K562 (cell line): ENCODE measurements at regions not wholly inside any gene's neighbourhood (a gene's known extent, or its start where the extent isn't known, plus 50 kb on each side); places are given as distances from the start of the nearest gene placed in this dataset.

Experiments used
- ATAC-seq: fragments of 200-7000 bp; cut with Tn5 transposase; 3 replicates; pipeline ENCODE4 v1.9.1; 2020; ENCODE audit warnings: moderate library complexity
- BruUV-seq: library from RNA; stranded (reverse); fragments of 400-500 nt; replicated peaks from 2 replicates; lab custom pipeline; 2021; lab: Mats Ljungman, UMichigan
- CTCF ChIA-PET: fragments of 300-600 bp; formaldehyde crosslinking; extraction: SDS; loops from one replicate; lab custom pipeline; 2021; ENCODE audit warnings: low intra/inter-chr PET ratio; lab: Yijun Ruan, JAX
- POLR2A ChIA-PET: fragments of 300-600, 350-650 bp; sonication (Branson Sonifier 250); formaldehyde crosslinking; extraction: SDS; loops from one replicate; lab custom pipeline; 2021; ENCODE audit warnings: antibody characterized with exemption, inconsistent platforms; lab: Yijun Ruan, JAX
- DNase-seq, 4 experiments: peaks; one replicate each; pipeline versions ENCODE4 v3.0.0 to v3.0.0-alpha.2; 2011 to 2018; ENCODE audit warnings: low spot score in 3 of 4, mixed read lengths in 3 of 4; ENCODE audit errors: extremely low read depth in 1 of 4
- FAIRE-seq: peaks from 2 replicates; lab custom pipeline; 2011; peaks lifted over from hg19 to GRCh38; lab: Jason Lieb, UNC
- H2AFZ ChIP-seq: 2 replicates; pipeline ENCODE4 v1.6.0; 2011; ENCODE audit warnings: low read depth, low read length, control low read depth, inconsistent platforms
- H3K27ac ChIP-seq: fragments of 200-600 bp; 3 replicates; pipeline ENCODE4 v1.8.0; 2011; ENCODE audit warnings: low read depth, mild to moderate bottlenecking, control low read depth, inconsistent platforms, low read length, moderate library complexity, mixed read lengths; ENCODE audit errors: extremely low read depth
- H3K27me3 ChIP-seq, 2 experiments: fragments of 300-600 bp in 1 of 2; 2 replicates in 1 of 2; 3 replicates in 1 of 2; pipeline versions ENCODE4 v1.6.0 to v1.8.0; 2011; ENCODE audit warnings: inconsistent platforms in 2 of 2, low read length in 2 of 2, mild to moderate bottlenecking in 1 of 2, mixed read lengths in 1 of 2, moderate library complexity in 1 of 2; ENCODE audit not compliant: control insufficient read depth in 2 of 2, insufficient read depth in 2 of 2
- H3K36me3 ChIP-seq: fragments of 300-600 bp; 3 replicates; pipeline ENCODE4 v1.8.0; 2011; ENCODE audit warnings: mild to moderate bottlenecking, low read length, inconsistent platforms; ENCODE audit not compliant: control insufficient read depth, insufficient read depth
- H3K4me1 ChIP-seq, 2 experiments: fragments of 200-600 bp in 1 of 2; replicated peaks in 1 of 2; 2 replicates in 1 of 2; 3 replicates in 1 of 2; pipeline versions ENCODE4 v1.5.1 to v1.8.0; 2011; ENCODE audit warnings: inconsistent platforms in 2 of 2, low read length in 2 of 2, mild to moderate bottlenecking in 1 of 2, mixed read lengths in 1 of 2, moderate library complexity in 1 of 2; ENCODE audit not compliant: control insufficient read depth in 2 of 2, insufficient read depth in 2 of 2
- H3K4me2 ChIP-seq: 2 replicates; pipeline ENCODE4 v1.6.1; 2011; ENCODE audit warnings: low read length, control low read depth, inconsistent platforms, mixed read lengths; ENCODE audit not compliant: insufficient read depth
- H3K4me3 ChIP-seq: fragments of 200-600 bp; sonication (generic), shearing (Covaris generic); 2 replicates; pipeline ENCODE4 v1.5.1; 2016; ENCODE audit warnings: control low read depth, inconsistent platforms
- H3K79me2 ChIP-seq: fragments of 200-600 bp; 3 replicates; pipeline ENCODE4 v1.8.0; 2011; ENCODE audit warnings: low read length, inconsistent platforms; ENCODE audit not compliant: control insufficient read depth, insufficient read depth
- H3K9ac ChIP-seq, 2 experiments: 2 replicates each; pipeline versions ENCODE4 v1.6.0 to v1.6.1; 2011; ENCODE audit warnings: low read depth in 2 of 2, low read length in 2 of 2, control low read depth in 1 of 2, inconsistent platforms in 1 of 2, mild to moderate bottlenecking in 1 of 2, mixed read lengths in 1 of 2; ENCODE audit not compliant: insufficient read depth in 1 of 2
- H3K9me1 ChIP-seq: one replicate; pipeline ENCODE4 v1.6.0; 2011; ENCODE audit warnings: inconsistent platforms, mild to moderate bottlenecking, low read length, moderate library complexity; ENCODE audit not compliant: control insufficient read depth, insufficient read depth
- H3K9me3 ChIP-seq: replicated peaks from 2 replicates; pipeline ENCODE4 v1.5.1; 2011; ENCODE audit warnings: low read depth, low read length, inconsistent platforms; ENCODE audit not compliant: control insufficient read depth, insufficient read depth
- H4K20me1 ChIP-seq: replicated peaks from 2 replicates; pipeline ENCODE4 v1.6.1; 2011; ENCODE audit warnings: low read length, inconsistent platforms, mixed read lengths; ENCODE audit not compliant: control insufficient read depth, insufficient read depth
- EWSR1 ChIP-seq: fragments of 450-650 bp; IDR thresholded peaks from 2 replicates; pipeline ENCODE4 v1.6.1; 2018; ENCODE audit warnings: borderline replicate concordance, mild to moderate bottlenecking, low read depth, moderate library complexity; ENCODE audit not compliant: partially characterized antibody
- FOXJ3 ChIP-seq: sonication (generic); formaldehyde crosslinking; IDR thresholded peaks from 2 replicates; pipeline ENCODE4 v1.4.0; 2020; ENCODE audit warnings: mild to moderate bottlenecking, missing genetic modification reagents
- HINFP ChIP-seq: fragments of 450-650 bp; conservative IDR thresholded peaks from 2 replicates; pipeline ENCODE4 v1.6.1; 2016; ENCODE audit warnings: missing genetic modification characterization, low read depth, mild to moderate bottlenecking, control low read depth, missing compliant biosample characterization
- KAT7 ChIP-seq: sonication (generic); formaldehyde crosslinking; IDR thresholded peaks from 2 replicates; pipeline ENCODE4 v1.8.0; 2022; ENCODE audit warnings: missing genetic modification reagents, mild to moderate bottlenecking, borderline replicate concordance
- KDM5B ChIP-seq: fragments of 200-600 bp; sonication (generic); IDR thresholded peaks from 2 replicates; pipeline ENCODE4 v1.6.1; 2012; ENCODE audit warnings: low read depth, mild to moderate bottlenecking, moderate library complexity, low read length, control low read depth, inconsistent platforms; ENCODE audit not compliant: insufficient replicate concordance
- MAX ChIP-seq: sonication (generic); formaldehyde crosslinking; IDR thresholded peaks from 2 replicates; pipeline ENCODE4 v1.9.0; 2022; ENCODE audit warnings: mild to moderate bottlenecking, missing genetic modification reagents
- NFYB ChIP-seq: IDR thresholded peaks from 2 replicates; pipeline ENCODE4 v1.6.1; 2011; ENCODE audit warnings: mild to moderate bottlenecking, moderate library complexity; ENCODE audit not compliant: insufficient read length; ENCODE audit errors: extremely low read depth
- PHTF2 ChIP-seq: fragments of 250-450 bp; sonication (Bioruptor Pico); IDR thresholded peaks from 2 replicates; pipeline ENCODE4 v1.5.0; 2021; ENCODE audit warnings: mild to moderate bottlenecking
- RB1 ChIP-seq: fragments of 450-650 bp; IDR thresholded peaks from 2 replicates; pipeline ENCODE4 v1.6.1; 2017; ENCODE audit warnings: low read depth, mild to moderate bottlenecking
- SAFB2 ChIP-seq: fragments of 200-400 bp; formaldehyde crosslinking; IDR thresholded peaks from 2 replicates; pipeline ENCODE4 v1.6.1; 2018; ENCODE audit warnings: borderline replicate concordance, low read length, low read depth, moderate library complexity; ENCODE audit not compliant: severe bottlenecking
- SMAD2 ChIP-seq: fragments of 150-350 bp; IDR thresholded peaks from 2 replicates; pipeline ENCODE4 v1.6.1; 2014; ENCODE audit warnings: low read depth, mild to moderate bottlenecking, low read length
- SNRNP70 ChIP-seq: fragments of 200-400 bp; formaldehyde crosslinking; optimal IDR thresholded peaks from 2 replicates; pipeline ENCODE3; 2017; ENCODE audit warnings: low read depth, low read length
- ZKSCAN1 ChIP-seq: fragments of 150-350 bp; IDR thresholded peaks from 2 replicates; pipeline ENCODE4 v1.6.1; 2016; ENCODE audit warnings: low read depth, low read length
- ZNF696 ChIP-seq: fragments of 250-450 bp; sonication (Bioruptor Pico); conservative IDR thresholded peaks from 2 replicates; pipeline ENCODE4 v1.4.0; 2020; ENCODE audit warnings: mild to moderate bottlenecking, moderate library complexity
- WGBS: fragments of 100-300 bp; shearing (Covaris generic); methylation state at CpG from one replicate; pipeline ENCODE4 v1.1.6; 2016; ENCODE audit warnings: low coverage, mixed read lengths; ENCODE audit not compliant: insufficient coverage; ENCODE audit errors: missing lambda C conversion rate; 5-methylcytosine and 5-hydroxymethylcytosine counted together
- in situ Hi-C: fragments of 300-500 bp; cut with MboI; formaldehyde crosslinking; loops from 4 replicates; pipeline ENCODE4 v1.15.0; 2018; ENCODE audit warnings: inconsistent platforms, mixed read lengths
- intact Hi-C: fragments of 100-400 bp; cut with micrococcal nuclease; formaldehyde crosslinking; loops from 2 replicates; pipeline ENCODE4 v1.14.2; 2022

GRCh38 chr18:34543945-34544344, 166.2 kb upstream of the DTNA start:
- BruUV-seq: no TSS peak
- Histone ChIP-seq H3K36me3 (no peaks in the 10 kb centered on the region), H4K20me1 (no peaks in the 10 kb centered on the region), H3K9me1 (no peaks in the 10 kb centered on the region), H3K27ac (no peak overlapping the region), H3K9ac (no peak overlapping the region), H3K4me1 (no peaks in the 10 kb centered on the region), H3K79me2 (no peaks in the 10 kb centered on the region), H2AFZ (no peak overlapping the region), H3K4me3 (no peak overlapping the region), H3K9me3 (no peaks in the 10 kb centered on the region), H3K4me2 (no peak overlapping the region), H3K27me3 (no peaks in the 10 kb centered on the region)
- ATAC-seq (no peak), FAIRE-seq (no peak), DNase-seq (no peak)
- in situ Hi-C loops: no loop called here
- ChIA-PET POLR2A (no interaction called here), CTCF (no interaction called here)
- intact Hi-C loops: no loop called here
- TF ChIP-seq MAX: no peak
- TF ChIP-seq KDM5B: no peak
- TF ChIP-seq RB1: no peak
- no peak for TF ChIP-seq SNRNP70
- 0% methylated on average over 1 of the region's 1 CpG for WGBS

- no peak for DNase-seq
- TF ChIP-seq ZKSCAN1: no peak
- TF ChIP-seq NFYB: no peak
- TF ChIP-seq ZNF696 (CRISPR knock-in tag): no peak
- TF ChIP-seq HINFP: no peak
- no peak for TF ChIP-seq EWSR1
- TF ChIP-seq SMAD2: no peak
- no peak for TF ChIP-seq KAT7 (CRISPR knock-in tag)
- TF ChIP-seq PHTF2 (CRISPR knock-in tag): no peak
- no peak for TF ChIP-seq SAFB2
- TF ChIP-seq FOXJ3 (CRISPR knock-in tag): no peak
- no peaks in the 10 kb centered on the region for H3K9me3 ChIP-seq
- H3K9me1 ChIP-seq: no peaks in the 10 kb centered on the region
- CTCF ChIA-PET: no interaction called here
- H3K4me1 ChIP-seq: no peaks in the 10 kb centered on the region
- in situ Hi-C loops (no loop called here), intact Hi-C loops (no loop called here)
- no peak overlapping the region for H3K9ac ChIP-seq
- no peak overlapping the region for H2AFZ ChIP-seq
- H3K79me2 ChIP-seq: no peaks in the 10 kb centered on the region
- no peaks in the 10 kb centered on the region for H3K36me3 ChIP-seq
- POLR2A ChIA-PET: no interaction called here
- WGBS: 0% methylated on average over 3 of the region's 3 CpGs
- no peak overlapping the region for H3K4me2 ChIP-seq
- ATAC-seq: no peak
- no peaks in the 10 kb centered on the region for H3K27me3 ChIP-seq
- H4K20me1 ChIP-seq: no peaks in the 10 kb centered on the region
- no TSS peak for BruUV-seq
- H3K27ac ChIP-seq: no peak overlapping the region
- H3K4me3 ChIP-seq: no peak overlapping the region
- FAIRE-seq: no peak
These were observed 165.2 kb upstream of the DTNA start for GRCh38 chr18:34544930-34545329.
